ENCODE measurements at regions not wholly inside any gene's neighbourhood (a gene's known extent, or its start where the extent isn't known, plus 50 kb on each side); places are given as distances from the start of the nearest gene placed in this dataset.

DNA sequence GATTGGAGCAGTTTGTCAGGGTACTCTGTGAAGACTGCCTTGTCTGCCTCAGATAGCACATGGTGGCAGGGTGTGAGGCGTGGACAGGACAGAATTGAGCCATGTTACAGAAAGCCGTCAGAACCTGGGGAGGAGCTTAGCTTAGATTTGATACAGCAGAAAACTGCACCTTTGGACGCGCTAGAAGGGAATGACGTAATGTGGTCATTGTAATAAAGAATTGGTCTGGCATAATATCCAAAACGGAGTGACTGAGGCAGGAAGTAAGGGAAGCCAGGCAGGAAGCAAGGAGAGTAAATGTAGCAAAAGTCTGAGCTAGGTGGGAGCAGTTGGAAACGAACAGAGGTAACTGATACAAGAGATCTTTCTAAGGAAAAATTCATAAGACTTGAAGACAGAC is 140.2 kb downstream of the CYB561 start:
- CTCF ChIA-PET: no interaction called here

GRCh38 chr17:63306855-63307254 is 139.3 kb downstream of the CYB561 start:
- Histone ChIP-seq H3K27ac (ENCODE audit: low read depth, low read length) (no peak overlapping the region), H3K36me3 (ENCODE audit: control insufficient read depth in 2 of 3, insufficient read depth in 3 of 3, low read length in 3 of 3) (no peaks in the 10 kb centered on the region), H3K9me3 (ENCODE audit: control insufficient read depth in 2 of 3, low read length in 3 of 3) (no peaks in the 10 kb centered on the region), H3K4me1 (ENCODE audit: control insufficient read depth in 2 of 2, insufficient read depth in 2 of 2, low read length in 2 of 2) (no peaks in the 10 kb centered on the region), H3K27me3 (ENCODE audit: control insufficient read depth in 2 of 2, insufficient read depth in 2 of 2, low read length in 2 of 2) (no peaks in the 10 kb centered on the region), H3K4me3 (ENCODE audit: low read length) (no peak overlapping the region)
- intact Hi-C loops (cut with micrococcal nuclease): no loop called here
- no peaks in the 10 kb centered on the region for H3K27me3 Mint-ChIP-seq
- ChIA-PET CTCF (no interaction called here), POLR2A (no interaction called here)
- H3K4me1 Mint-ChIP-seq: peaks cover 0 to 8% (median 0%) of the 10 kb centered on the region in 7 donors
- DNase-seq: no peak
- H3K4me3 Mint-ChIP-seq: no peak overlapping the region
- H3K27ac Mint-ChIP-seq: no peak overlapping the region
- H3K36me3 Mint-ChIP-seq: peaks cover 2 to 24% (median 19%) of the 10 kb centered on the region in 5 donors
- H3K9me3 Mint-ChIP-seq: peaks cover 0 to 19% (median 9%) of the 10 kb centered on the region in 11 donors
- no peak for ATAC-seq

More for the DNA sequence above, 140.2 kb downstream of the CYB561 start:
- Histone ChIP-seq H3K4me3 (ENCODE audit: low read length) (no peak overlapping the region), H3K4me1 (ENCODE audit: control insufficient read depth in 2 of 2, insufficient read depth in 2 of 2, low read length in 2 of 2) (no peaks in the 10 kb centered on the region), H3K27me3 (ENCODE audit: control insufficient read depth in 2 of 2, insufficient read depth in 2 of 2, low read length in 2 of 2) (no peaks in the 10 kb centered on the region), H3K36me3 (ENCODE audit: control insufficient read depth in 2 of 3, insufficient read depth in 3 of 3, low read length in 3 of 3) (no peaks in the 10 kb centered on the region), H3K27ac (ENCODE audit: low read depth, low read length) (no peak overlapping the region), H3K9me3 (ENCODE audit: control insufficient read depth in 2 of 3, low read length in 3 of 3) (no peaks in the 10 kb centered on the region)
- peaks cover 2 to 27% (median 21%) of the 10 kb centered on the region in 5 donors for H3K36me3 Mint-ChIP-seq
- DNase-seq (no peak), ATAC-seq (no peak)
- peaks cover 3 to 26% (median 9%) of the 10 kb centered on the region in 11 donors for H3K9me3 Mint-ChIP-seq
- intact Hi-C loops (cut with micrococcal nuclease): no loop called here
- H3K27ac Mint-ChIP-seq: no peak overlapping the region
- no peak overlapping the region for H3K4me3 Mint-ChIP-seq
- H3K4me1 Mint-ChIP-seq: peaks cover 0 to 8% (median 0%) of the 10 kb centered on the region in 7 donors
- H3K27me3 Mint-ChIP-seq: no peaks in the 10 kb centered on the region
- POLR2A ChIA-PET: no interaction called here

DNA sequence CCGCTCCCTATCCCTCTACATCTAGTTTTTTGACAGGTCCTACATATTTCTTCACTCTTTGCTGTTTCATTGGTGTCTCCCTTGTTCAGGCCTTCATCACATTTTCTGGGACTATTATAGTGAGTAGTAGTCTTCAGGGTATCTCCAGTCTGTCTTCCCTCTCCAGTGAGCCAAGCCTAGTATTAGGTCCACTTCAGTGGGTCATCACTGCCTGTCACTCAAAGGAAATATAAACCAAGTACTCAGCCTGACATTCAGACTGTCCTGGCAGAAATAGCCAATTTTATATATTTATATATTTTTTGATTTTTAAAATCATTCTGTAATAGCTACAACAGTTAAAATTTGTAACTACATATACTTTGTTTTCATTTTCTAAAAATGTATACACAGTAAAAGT is 137.8 kb downstream of the CYB561 start:
- no peak overlapping the region for H3K4me3 Mint-ChIP-seq
- Histone ChIP-seq H3K9me3 (ENCODE audit: control insufficient read depth in 2 of 3, low read length in 3 of 3) (no peaks in the 10 kb centered on the region), H3K27ac (ENCODE audit: low read depth, low read length) (no peak overlapping the region), H3K27me3 (ENCODE audit: control insufficient read depth in 2 of 2, insufficient read depth in 2 of 2, low read length in 2 of 2) (no peaks in the 10 kb centered on the region), H3K36me3 (ENCODE audit: control insufficient read depth in 2 of 3, insufficient read depth in 3 of 3, low read length in 3 of 3) (no peaks in the 10 kb centered on the region), H3K4me3 (ENCODE audit: low read length) (no peak overlapping the region), H3K4me1 (ENCODE audit: control insufficient read depth in 2 of 2, insufficient read depth in 2 of 2, low read length in 2 of 2) (no peaks in the 10 kb centered on the region)
- H3K9me3 Mint-ChIP-seq: peaks cover 0 to 9% (median 4%) of the 10 kb centered on the region in 11 donors
- ChIA-PET CTCF (no interaction called here), POLR2A (no interaction called here)
- DNase-seq: no peak
- H3K36me3 Mint-ChIP-seq: peaks cover 2 to 17% (median 10%) of the 10 kb centered on the region in 5 donors
- no peak for ATAC-seq
- intact Hi-C loops (cut with micrococcal nuclease): no loop called here
- no peak overlapping the region for H3K27ac Mint-ChIP-seq
- no peaks in the 10 kb centered on the region for H3K27me3 Mint-ChIP-seq
- H3K4me1 Mint-ChIP-seq: peaks cover 0 to 8% (median 0%) of the 10 kb centered on the region in 7 donors

DNA sequence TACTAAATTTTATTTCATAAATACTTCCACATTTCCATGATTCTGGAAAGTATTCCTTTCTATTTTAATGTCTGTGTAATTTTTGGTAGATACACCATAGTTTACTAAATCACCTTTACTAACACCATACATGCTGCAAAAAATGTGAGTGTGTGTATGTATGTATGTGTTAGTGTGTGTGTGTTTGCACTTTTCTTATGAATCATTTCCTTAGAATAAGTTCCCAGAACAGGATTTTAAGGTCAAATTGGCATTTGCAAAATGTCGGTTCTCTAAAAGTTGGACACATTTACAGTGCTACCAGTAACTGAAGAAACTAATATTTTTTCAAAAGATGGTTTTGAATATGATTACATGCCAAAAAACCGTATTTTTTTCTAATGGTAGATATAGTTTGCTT is 137.1 kb downstream of the CYB561 start:
- POLR2A ChIA-PET: no interaction called here
- Mint-ChIP-seq H3K4me3 (no peak overlapping the region), H3K36me3 (peaks cover 2 to 18% (median 8%) of the 10 kb centered on the region in 5 donors), H3K4me1 (peaks cover 0 to 8% (median 0%) of the 10 kb centered on the region in 7 donors), H3K9me3 (peaks cover 0 to 7% (median 1%) of the 10 kb centered on the region in 11 donors), H3K27me3 (no peaks in the 10 kb centered on the region), H3K27ac (no peak overlapping the region)
- DNase-seq (no peak), ATAC-seq (no peak)
- Histone ChIP-seq H3K36me3 (ENCODE audit: control insufficient read depth in 2 of 3, insufficient read depth in 3 of 3, low read length in 3 of 3) (no peaks in the 10 kb centered on the region), H3K27ac (ENCODE audit: low read depth, low read length) (no peak overlapping the region), H3K27me3 (ENCODE audit: control insufficient read depth in 2 of 2, insufficient read depth in 2 of 2, low read length in 2 of 2) (no peaks in the 10 kb centered on the region), H3K4me1 (ENCODE audit: control insufficient read depth in 2 of 2, insufficient read depth in 2 of 2, low read length in 2 of 2) (no peaks in the 10 kb centered on the region), H3K4me3 (ENCODE audit: low read length) (no peak overlapping the region), H3K9me3 (ENCODE audit: control insufficient read depth in 2 of 3, low read length in 3 of 3) (no peaks in the 10 kb centered on the region)
- intact Hi-C loops (cut with micrococcal nuclease): no loop called here
- CTCF ChIA-PET: no interaction called here

- DNase-seq (no peak), ATAC-seq (no peak)
- Histone ChIP-seq H3K27me3 (ENCODE audit: control insufficient read depth in 2 of 2, insufficient read depth in 2 of 2, low read length in 2 of 2) (no peaks in the 10 kb centered on the region), H3K4me3 (ENCODE audit: low read length) (no peak overlapping the region), H3K36me3 (ENCODE audit: control insufficient read depth in 2 of 3, insufficient read depth in 3 of 3, low read length in 3 of 3) (peaks cover 0 to 3% (median 0%) of the 10 kb centered on the region in 3 experiments), H3K4me1 (ENCODE audit: control insufficient read depth in 2 of 2, insufficient read depth in 2 of 2, low read length in 2 of 2) (no peaks in the 10 kb centered on the region), H3K27ac (ENCODE audit: low read depth, low read length) (no peak overlapping the region), H3K9me3 (ENCODE audit: control insufficient read depth in 2 of 3, low read length in 3 of 3) (no peaks in the 10 kb centered on the region)
- H3K4me1 Mint-ChIP-seq: peaks cover 0 to 5% (median 0%) of the 10 kb centered on the region in 7 donors
- H3K4me3 Mint-ChIP-seq: no peak overlapping the region
- H3K36me3 Mint-ChIP-seq: peaks cover 2 to 22% (median 13%) of the 10 kb centered on the region in 5 donors
- intact Hi-C loops (cut with micrococcal nuclease): no loop called here
- no peak overlapping the region for H3K27ac Mint-ChIP-seq
- ChIA-PET CTCF (no interaction called here), POLR2A (no interaction called here)
- no peaks in the 10 kb centered on the region for H3K27me3 Mint-ChIP-seq
- H3K9me3 Mint-ChIP-seq: peaks cover 0 to 7% (median 0%) of the 10 kb centered on the region in 11 donors
These were observed 134.6 kb downstream of the CYB561 start for GRCh38 chr17:63311416-63311937.

DNA sequence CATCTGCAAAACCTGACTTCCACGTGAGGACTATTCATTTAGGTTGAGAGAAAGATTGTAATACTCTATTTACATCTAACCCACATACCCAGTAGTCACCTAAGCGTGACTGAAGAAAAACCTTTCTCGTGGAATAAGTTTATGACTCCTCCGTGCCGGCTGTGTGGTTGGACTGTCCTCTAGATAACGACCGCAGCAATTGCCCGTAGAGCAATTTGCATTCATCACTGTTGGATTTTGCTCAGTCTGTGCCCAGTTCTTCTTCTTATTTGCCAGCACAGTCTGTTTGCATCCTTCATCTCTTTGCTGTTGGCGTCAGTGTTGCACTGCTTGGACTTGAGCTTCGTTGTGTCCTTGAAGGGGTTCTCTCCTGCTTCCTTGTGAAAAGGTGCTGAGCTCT is 131.3 kb downstream of the CYB561 start:
- H3K4me3 ChIP-seq (ENCODE audit: low read length): no peak overlapping the region
- POLR2A ChIA-PET: no interaction called here
- no peaks in the 10 kb centered on the region for H3K27me3 Mint-ChIP-seq
- H3K36me3 Mint-ChIP-seq: peaks cover 2 to 48% (median 34%) of the 10 kb centered on the region in 5 donors
- H3K4me1 ChIP-seq (ENCODE audit: control insufficient read depth in 2 of 2, insufficient read depth in 2 of 2, low read length in 2 of 2): no peaks in the 10 kb centered on the region
- H3K9me3 Mint-ChIP-seq: peaks cover 0 to 7% (median 0%) of the 10 kb centered on the region in 11 donors
- H3K4me1 Mint-ChIP-seq: peaks cover 0 to 5% (median 0%) of the 10 kb centered on the region in 7 donors
- H3K27ac ChIP-seq (ENCODE audit: low read depth, low read length): no peak overlapping the region
- no peaks in the 10 kb centered on the region for H3K9me3 ChIP-seq (ENCODE audit: control insufficient read depth in 2 of 3, low read length in 3 of 3)
- H3K4me3 Mint-ChIP-seq: no peak overlapping the region
- H3K36me3 ChIP-seq (ENCODE audit: control insufficient read depth in 2 of 3, insufficient read depth in 3 of 3, low read length in 3 of 3): peaks cover 0 to 3% (median 0%) of the 10 kb centered on the region in 3 experiments
- CTCF ChIA-PET: no interaction called here
- ATAC-seq (no peak), DNase-seq (no peak)
- intact Hi-C loops (cut with micrococcal nuclease): no loop called here
- H3K27me3 ChIP-seq (ENCODE audit: control insufficient read depth in 2 of 2, insufficient read depth in 2 of 2, low read length in 2 of 2): no peaks in the 10 kb centered on the region
- no peak overlapping the region for H3K27ac Mint-ChIP-seq

DNA sequence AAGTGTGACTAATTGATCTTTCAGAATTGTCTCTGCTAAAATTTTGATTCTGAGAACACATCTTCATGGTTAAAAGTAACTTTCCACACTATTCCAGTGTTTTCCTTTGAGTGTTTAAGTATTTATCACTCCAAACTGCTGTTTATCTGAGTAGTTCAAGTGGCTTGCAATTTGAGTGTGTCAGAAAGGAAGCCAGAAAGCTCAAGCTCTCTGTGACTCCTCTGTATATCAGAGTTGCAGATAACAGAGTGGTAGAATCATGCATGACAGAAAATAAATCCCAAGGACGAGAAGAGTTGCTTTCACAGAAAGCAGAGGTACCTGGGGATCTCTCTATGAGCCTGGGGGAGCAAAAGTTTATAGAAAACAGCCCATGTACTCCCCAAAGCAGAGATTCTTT is 130.0 kb downstream of the CYB561 start:
- POLR2A ChIA-PET: no interaction called here

More for the DNA sequence above, 130.0 kb downstream of the CYB561 start:
- H3K4me3 ChIP-seq (ENCODE audit: low read length): no peak overlapping the region
- no peaks in the 10 kb centered on the region for H3K4me1 ChIP-seq (ENCODE audit: control insufficient read depth in 2 of 2, insufficient read depth in 2 of 2, low read length in 2 of 2)
- Mint-ChIP-seq H3K27ac (no peak overlapping the region), H3K36me3 (peaks cover 0 to 56% (median 41%) of the 10 kb centered on the region in 5 donors), H3K4me3 (no peak overlapping the region), H3K9me3 (peaks cover 0 to 7% (median 0%) of the 10 kb centered on the region in 11 donors), H3K27me3 (no peaks in the 10 kb centered on the region), H3K4me1 (peaks cover 0 to 5% (median 0%) of the 10 kb centered on the region in 7 donors)
- peaks cover 0 to 3% (median 0%) of the 10 kb centered on the region in 3 experiments for H3K36me3 ChIP-seq (ENCODE audit: control insufficient read depth in 2 of 3, insufficient read depth in 3 of 3, low read length in 3 of 3)
- DNase-seq (no peak), ATAC-seq (no peak)
- CTCF ChIA-PET: interaction anchor here (0.6 kb wide), 1 partner anchor 1882 kb away, joined by 3 read pairs; no protein-coding TSS in a partner anchor
- H3K27ac ChIP-seq (ENCODE audit: low read depth, low read length): no peak overlapping the region
- intact Hi-C loops (cut with micrococcal nuclease): no loop called here
- H3K27me3 ChIP-seq (ENCODE audit: control insufficient read depth in 2 of 2, insufficient read depth in 2 of 2, low read length in 2 of 2): no peaks in the 10 kb centered on the region
- no peaks in the 10 kb centered on the region for H3K9me3 ChIP-seq (ENCODE audit: control insufficient read depth in 2 of 3, low read length in 3 of 3)
